Prostate gland (tissue), 2 donors: ENCODE measurements at regions not wholly inside any gene's neighbourhood (a gene's known extent, or its start where the extent isn't known, plus 50 kb on each side); places are given as distances from the start of the nearest gene placed in this dataset.

ENCODE experiments used
- POLR2A ChIP-seq: fragments of 450-650 bp; IDR thresholded peaks from one replicate; pipeline ENCODE4 v1.6.1; 2016; ENCODE audit warnings: antibody characterized with exemption, mild to moderate bottlenecking
- POLR2AphosphoS5 ChIP-seq: sonication (generic); formaldehyde crosslinking; IDR thresholded peaks from one replicate; pipeline ENCODE4 v1.6.1; 2017; ENCODE audit warnings: antibody characterized with exemption
- TF ChIP-seq, protein P1 (sequence below), 4 experiments: fragments of 200-600 bp in 2 of 4; fragments of 450-650 bp in 2 of 4; sonication (generic) in 2 of 4; IDR thresholded peaks; 1 replicate in 3 of 4; 2 replicates in 1 of 4; pipeline ENCODE4 v1.5.1; 2016 to 2019; ENCODE audit warnings: antibody characterized with exemption in 4 of 4, mild to moderate bottlenecking in 2 of 4, moderate library complexity in 2 of 4

DNA sequence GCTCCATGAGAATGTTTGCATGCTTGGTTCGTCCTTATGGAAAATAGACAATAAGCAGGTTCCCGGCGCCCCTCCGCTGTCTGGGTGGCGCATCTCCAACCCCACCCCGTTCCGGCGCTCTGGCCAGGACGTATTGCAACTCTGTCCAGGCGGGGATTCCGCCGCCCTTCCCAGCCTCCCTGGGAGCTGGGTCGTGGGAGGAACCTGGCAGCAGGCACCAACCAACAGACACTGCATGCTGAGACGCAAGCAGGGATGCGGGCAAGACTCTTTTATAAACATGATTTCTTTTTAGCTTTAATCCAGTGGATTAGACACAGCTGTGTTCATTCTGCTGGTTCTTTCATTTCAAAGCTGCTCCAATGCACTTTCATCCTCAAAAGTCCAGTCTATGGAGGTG is 240.2 kb downstream of the SH3BP4 start:
- TF ChIP-seq, protein P1, sequence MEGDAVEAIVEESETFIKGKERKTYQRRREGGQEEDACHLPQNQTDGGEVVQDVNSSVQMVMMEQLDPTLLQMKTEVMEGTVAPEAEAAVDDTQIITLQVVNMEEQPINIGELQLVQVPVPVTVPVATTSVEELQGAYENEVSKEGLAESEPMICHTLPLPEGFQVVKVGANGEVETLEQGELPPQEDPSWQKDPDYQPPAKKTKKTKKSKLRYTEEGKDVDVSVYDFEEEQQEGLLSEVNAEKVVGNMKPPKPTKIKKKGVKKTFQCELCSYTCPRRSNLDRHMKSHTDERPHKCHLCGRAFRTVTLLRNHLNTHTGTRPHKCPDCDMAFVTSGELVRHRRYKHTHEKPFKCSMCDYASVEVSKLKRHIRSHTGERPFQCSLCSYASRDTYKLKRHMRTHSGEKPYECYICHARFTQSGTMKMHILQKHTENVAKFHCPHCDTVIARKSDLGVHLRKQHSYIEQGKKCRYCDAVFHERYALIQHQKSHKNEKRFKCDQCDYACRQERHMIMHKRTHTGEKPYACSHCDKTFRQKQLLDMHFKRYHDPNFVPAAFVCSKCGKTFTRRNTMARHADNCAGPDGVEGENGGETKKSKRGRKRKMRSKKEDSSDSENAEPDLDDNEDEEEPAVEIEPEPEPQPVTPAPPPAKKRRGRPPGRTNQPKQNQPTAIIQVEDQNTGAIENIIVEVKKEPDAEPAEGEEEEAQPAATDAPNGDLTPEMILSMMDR (IDR thresholded peaks at IDR 0.05), result no peak
- TF ChIP-seq POLR2AphosphoS5 (no peak), POLR2A (no peak)
